Astrocyte of the cerebellum (primary cell): ENCODE measurements at regions not wholly inside any gene's neighbourhood (a gene's known extent, or its start where the extent isn't known, plus 50 kb on each side); places are given as distances from the start of the nearest gene placed in this dataset.

Experiments
- DNase-seq: peaks from one replicate; pipeline ENCODE4 v3.0.0-alpha.2; 2011; ENCODE audit warnings: low read depth
- H3K4me3 ChIP-seq: 2 replicates; pipeline ENCODE4 v1.5.1; 2011; ENCODE audit warnings: mild to moderate bottlenecking, low read depth, low read length, moderate library complexity
- CTCF ChIP-seq: IDR thresholded peaks from 2 replicates; pipeline ENCODE4 v1.5.1; 2012; ENCODE audit warnings: low read length, low read depth, moderate library complexity, mild to moderate bottlenecking; ENCODE audit errors: missing control alignments
- in situ Hi-C: cut with HindIII; loops from 2 replicates; pipeline ENCODE4 v1.10.0; 2017; ENCODE audit warnings: low sequenced_read_pairs

GRCh38 chr2:234708717-234709116 is 211.8 kb upstream of the ARL4C start:
- no peak for TF ChIP-seq CTCF
- in situ Hi-C loops, result no loop called here
- H3K4me3 ChIP-seq, result no peak overlapping the region
- no peak for DNase-seq

GRCh38 chr2:234708091-234708683 is 211.3 kb upstream of the ARL4C start:
- no peak for TF ChIP-seq CTCF
- in situ Hi-C loops, result no loop called here
- H3K4me3 ChIP-seq, result no peak overlapping the region
- DNase-seq, result no peak

GRCh38 chr2:234706086-234706485 is 209.2 kb upstream of the ARL4C start:
- no peak for DNase-seq
- in situ Hi-C loops, result no loop called here
- TF ChIP-seq CTCF, result no peak
- no peak overlapping the region for H3K4me3 ChIP-seq

- DNase-seq, result peak; percentile 50
- no peak for TF ChIP-seq CTCF
- H3K4me3 ChIP-seq, result no peak overlapping the region
- in situ Hi-C loops, result no loop called here
These were observed 208.2 kb upstream of the ARL4C start for GRCh38 chr2:234705108-234705507.

- no peak for DNase-seq
- in situ Hi-C loops, result no loop called here
- H3K4me3 ChIP-seq, result no peak overlapping the region
- TF ChIP-seq CTCF, result no peak
These were observed 206.4 kb upstream of the ARL4C start for GRCh38 chr2:234703258-234703657.

GRCh38 chr2:234702731-234703225 is 205.9 kb upstream of the ARL4C start:
- no peak for DNase-seq
- in situ Hi-C loops, result no loop called here
- no peak for TF ChIP-seq CTCF
- H3K4me3 ChIP-seq, result no peak overlapping the region
